ENCODE measurements at regions not wholly inside any gene's neighbourhood (a gene's known extent, or its start where the extent isn't known, plus 50 kb on each side); places are given as distances from the start of the nearest gene placed in this dataset.

GRCh38 chr16:79757968-79758367 lies 157.4 kb upstream of the MAF start:
- Histone ChIP-seq H3K27ac (ENCODE audit: low read depth, low read length) (no peak overlapping the region), H3K9me3 (ENCODE audit: control insufficient read depth in 2 of 3, low read length in 3 of 3) (no peaks in the 10 kb centered on the region), H3K27me3 (ENCODE audit: control insufficient read depth in 2 of 2, insufficient read depth in 2 of 2, low read length in 2 of 2) (no peaks in the 10 kb centered on the region), H3K4me3 (ENCODE audit: low read length) (no peak overlapping the region), H3K36me3 (ENCODE audit: control insufficient read depth in 2 of 3, insufficient read depth in 3 of 3, low read length in 3 of 3) (no peaks in the 10 kb centered on the region), H3K4me1 (ENCODE audit: control insufficient read depth in 2 of 2, insufficient read depth in 2 of 2, low read length in 2 of 2) (no peaks in the 10 kb centered on the region)
- no peak for DNase-seq
- no peak for ATAC-seq
- intact Hi-C loops (cut with micrococcal nuclease) = loop anchor here in 1 of 2 donors (1.0 kb wide), 1 partner anchor 12 kb away; no protein-coding TSS in a partner anchor
- peaks cover 0 to 4% (median 0%) of the 10 kb centered on the region in 11 donors for H3K9me3 Mint-ChIP-seq
- peaks cover 3 to 31% (median 9%) of the 10 kb centered on the region in 7 donors for H3K4me1 Mint-ChIP-seq
- H3K27me3 Mint-ChIP-seq = peaks cover 2 to 28% (median 11%) of the 10 kb centered on the region in 5 donors
- peak overlapping the region in 1 of 9 donors; percentile 30 for H3K27ac Mint-ChIP-seq
- H3K36me3 Mint-ChIP-seq = peaks cover 0 to 12% (median 0%) of the 10 kb centered on the region in 5 donors
- POLR2A ChIA-PET = no interaction called here
- H3K4me3 Mint-ChIP-seq = peak overlapping the region in 1 of 10 donors; percentile 37
- CTCF ChIA-PET = no interaction called here

GRCh38 chr16:79757163-79757562 lies 156.6 kb upstream of the MAF start:
- peaks cover 3 to 31% (median 9%) of the 10 kb centered on the region in 7 donors for H3K4me1 Mint-ChIP-seq
- H3K27me3 Mint-ChIP-seq = peaks cover 0 to 30% (median 11%) of the 10 kb centered on the region in 5 donors
- peaks cover 0 to 4% (median 0%) of the 10 kb centered on the region in 11 donors for H3K9me3 Mint-ChIP-seq
- H3K4me3 ChIP-seq (ENCODE audit: low read length) = no peak overlapping the region
- ChIA-PET CTCF (no interaction called here), POLR2A (no interaction called here)
- no peaks in the 10 kb centered on the region for H3K4me1 ChIP-seq (ENCODE audit: control insufficient read depth in 2 of 2, insufficient read depth in 2 of 2, low read length in 2 of 2)
- no peaks in the 10 kb centered on the region for H3K36me3 ChIP-seq (ENCODE audit: control insufficient read depth in 2 of 3, insufficient read depth in 3 of 3, low read length in 3 of 3)
- intact Hi-C loops (cut with micrococcal nuclease) = no loop called here
- ATAC-seq = no peak
- H3K9me3 ChIP-seq (ENCODE audit: control insufficient read depth in 2 of 3, low read length in 3 of 3) = no peaks in the 10 kb centered on the region
- H3K36me3 Mint-ChIP-seq = peaks cover 0 to 14% (median 0%) of the 10 kb centered on the region in 5 donors
- peak overlapping the region in 1 of 9 donors; percentile 5 for H3K27ac Mint-ChIP-seq
- no peak for DNase-seq
- no peak overlapping the region for H3K4me3 Mint-ChIP-seq
- no peaks in the 10 kb centered on the region for H3K27me3 ChIP-seq (ENCODE audit: control insufficient read depth in 2 of 2, insufficient read depth in 2 of 2, low read length in 2 of 2)
- no peak overlapping the region for H3K27ac ChIP-seq (ENCODE audit: low read depth, low read length)

- no peaks in the 10 kb centered on the region for H3K9me3 ChIP-seq (ENCODE audit: control insufficient read depth in 2 of 3, low read length in 3 of 3)
- no peak overlapping the region for H3K4me3 Mint-ChIP-seq
- H3K4me3 ChIP-seq (ENCODE audit: low read length) = no peak overlapping the region
- no peak overlapping the region for H3K27ac Mint-ChIP-seq
- ChIA-PET POLR2A (no interaction called here), CTCF (no interaction called here)
- H3K9me3 Mint-ChIP-seq = peaks cover 0 to 4% (median 0%) of the 10 kb centered on the region in 11 donors
- peaks cover 3 to 31% (median 9%) of the 10 kb centered on the region in 7 donors for H3K4me1 Mint-ChIP-seq
- H3K27me3 ChIP-seq (ENCODE audit: control insufficient read depth in 2 of 2, insufficient read depth in 2 of 2, low read length in 2 of 2) = no peaks in the 10 kb centered on the region
- no peak overlapping the region for H3K27ac ChIP-seq (ENCODE audit: low read depth, low read length)
- ATAC-seq (no peak), DNase-seq (no peak)
- intact Hi-C loops (cut with micrococcal nuclease) = no loop called here
- H3K27me3 Mint-ChIP-seq = peaks cover 0 to 35% (median 15%) of the 10 kb centered on the region in 5 donors
- peaks cover 0 to 17% (median 0%) of the 10 kb centered on the region in 5 donors for H3K36me3 Mint-ChIP-seq
- H3K4me1 ChIP-seq (ENCODE audit: control insufficient read depth in 2 of 2, insufficient read depth in 2 of 2, low read length in 2 of 2) = no peaks in the 10 kb centered on the region
- no peaks in the 10 kb centered on the region for H3K36me3 ChIP-seq (ENCODE audit: control insufficient read depth in 2 of 3, insufficient read depth in 3 of 3, low read length in 3 of 3)
Observed at GRCh38 chr16:79756571-79756970, 156.0 kb upstream of the MAF start.

GRCh38 chr16:79754501-79754900 lies 154.0 kb upstream of the MAF start:
- no peaks in the 10 kb centered on the region for H3K36me3 ChIP-seq (ENCODE audit: control insufficient read depth in 2 of 3, insufficient read depth in 3 of 3, low read length in 3 of 3)
- peaks cover 3 to 31% (median 9%) of the 10 kb centered on the region in 7 donors for H3K4me1 Mint-ChIP-seq
- peak overlapping the region in 1 of 10 donors; percentile 53 for H3K4me3 Mint-ChIP-seq
- no peak for ATAC-seq
- H3K27ac ChIP-seq (ENCODE audit: low read depth, low read length) = no peak overlapping the region
- peaks cover 0 to 4% (median 2%) of the 10 kb centered on the region in 11 donors for H3K9me3 Mint-ChIP-seq
- ChIA-PET CTCF (interaction anchor here (0.6 kb wide), 1 partner anchor 114 kb away, joined by 3 read pairs; no protein-coding TSS in a partner anchor), POLR2A (interaction anchor here (0.6 kb wide), 1 partner anchor 121 kb away, joined by 6 read pairs; no protein-coding TSS in a partner anchor)
- H3K27me3 ChIP-seq (ENCODE audit: control insufficient read depth in 2 of 2, insufficient read depth in 2 of 2, low read length in 2 of 2) = no peaks in the 10 kb centered on the region
- H3K36me3 Mint-ChIP-seq = peaks cover 0 to 18% (median 0%) of the 10 kb centered on the region in 5 donors
- intact Hi-C loops (cut with micrococcal nuclease) = no loop called here
- no peaks in the 10 kb centered on the region for H3K9me3 ChIP-seq (ENCODE audit: control insufficient read depth in 2 of 3, low read length in 3 of 3)
- peaks cover 0 to 35% (median 15%) of the 10 kb centered on the region in 5 donors for H3K27me3 Mint-ChIP-seq
- H3K4me1 ChIP-seq (ENCODE audit: control insufficient read depth in 2 of 2, insufficient read depth in 2 of 2, low read length in 2 of 2) = no peaks in the 10 kb centered on the region
- DNase-seq = no peak
- no peak overlapping the region for H3K4me3 ChIP-seq (ENCODE audit: low read length)
- H3K27ac Mint-ChIP-seq = no peak overlapping the region

GRCh38 chr16:79754081-79754480 lies 153.5 kb upstream of the MAF start:
- peaks cover 0 to 7% (median 3%) of the 10 kb centered on the region in 11 donors for H3K9me3 Mint-ChIP-seq
- no peak overlapping the region for H3K27ac Mint-ChIP-seq
- peak overlapping the region in 1 of 10 donors; percentile 53 for H3K4me3 Mint-ChIP-seq
- no peaks in the 10 kb centered on the region for H3K27me3 ChIP-seq (ENCODE audit: control insufficient read depth in 2 of 2, insufficient read depth in 2 of 2, low read length in 2 of 2)
- H3K27me3 Mint-ChIP-seq = peaks cover 3 to 37% (median 13%) of the 10 kb centered on the region in 5 donors
- H3K4me1 Mint-ChIP-seq = peaks cover 4 to 34% (median 9%) of the 10 kb centered on the region in 7 donors
- CTCF ChIA-PET = interaction anchor here (0.6 kb wide), 1 partner anchor 114 kb away, joined by 3 read pairs; no protein-coding TSS in a partner anchor
- H3K36me3 ChIP-seq (ENCODE audit: control insufficient read depth in 2 of 3, insufficient read depth in 3 of 3, low read length in 3 of 3) = no peaks in the 10 kb centered on the region
- no peak overlapping the region for H3K27ac ChIP-seq (ENCODE audit: low read depth, low read length)
- DNase-seq (no peak), ATAC-seq (no peak)
- no peaks in the 10 kb centered on the region for H3K4me1 ChIP-seq (ENCODE audit: control insufficient read depth in 2 of 2, insufficient read depth in 2 of 2, low read length in 2 of 2)
- H3K4me3 ChIP-seq (ENCODE audit: low read length) = no peak overlapping the region
- intact Hi-C loops (cut with micrococcal nuclease) = no loop called here
- peaks cover 0 to 18% (median 0%) of the 10 kb centered on the region in 5 donors for H3K36me3 Mint-ChIP-seq
- POLR2A ChIA-PET = no interaction called here
- no peaks in the 10 kb centered on the region for H3K9me3 ChIP-seq (ENCODE audit: control insufficient read depth in 2 of 3, low read length in 3 of 3)

- Mint-ChIP-seq H3K4me1 (peaks cover 4 to 37% (median 9%) of the 10 kb centered on the region in 7 donors), H3K9me3 (peaks cover 0 to 7% (median 3%) of the 10 kb centered on the region in 11 donors), H3K4me3 (no peak overlapping the region), H3K27me3 (peaks cover 3 to 37% (median 10%) of the 10 kb centered on the region in 5 donors), H3K27ac (no peak overlapping the region), H3K36me3 (peaks cover 0 to 18% (median 0%) of the 10 kb centered on the region in 5 donors)
- ChIA-PET CTCF (no interaction called here), POLR2A (no interaction called here)
- Histone ChIP-seq H3K27ac (ENCODE audit: low read depth, low read length) (no peak overlapping the region), H3K4me3 (ENCODE audit: low read length) (no peak overlapping the region), H3K36me3 (ENCODE audit: control insufficient read depth in 2 of 3, insufficient read depth in 3 of 3, low read length in 3 of 3) (no peaks in the 10 kb centered on the region), H3K27me3 (ENCODE audit: control insufficient read depth in 2 of 2, insufficient read depth in 2 of 2, low read length in 2 of 2) (no peaks in the 10 kb centered on the region), H3K9me3 (ENCODE audit: control insufficient read depth in 2 of 3, low read length in 3 of 3) (no peaks in the 10 kb centered on the region), H3K4me1 (ENCODE audit: control insufficient read depth in 2 of 2, insufficient read depth in 2 of 2, low read length in 2 of 2) (no peaks in the 10 kb centered on the region)
- intact Hi-C loops (cut with micrococcal nuclease) = no loop called here
- ATAC-seq (no peak), DNase-seq (no peak)
Observed at GRCh38 chr16:79753286-79753685, 152.7 kb upstream of the MAF start.

GRCh38 chr16:79752396-79752795 lies 151.9 kb upstream of the MAF start:
- H3K27me3 Mint-ChIP-seq = peaks cover 3 to 31% (median 10%) of the 10 kb centered on the region in 5 donors
- CTCF ChIA-PET = no interaction called here
- Histone ChIP-seq H3K4me3 (ENCODE audit: low read length) (no peak overlapping the region), H3K27me3 (ENCODE audit: control insufficient read depth in 2 of 2, insufficient read depth in 2 of 2, low read length in 2 of 2) (no peaks in the 10 kb centered on the region), H3K9me3 (ENCODE audit: control insufficient read depth in 2 of 3, low read length in 3 of 3) (no peaks in the 10 kb centered on the region), H3K36me3 (ENCODE audit: control insufficient read depth in 2 of 3, insufficient read depth in 3 of 3, low read length in 3 of 3) (no peaks in the 10 kb centered on the region), H3K27ac (ENCODE audit: low read depth, low read length) (no peak overlapping the region), H3K4me1 (ENCODE audit: control insufficient read depth in 2 of 2, insufficient read depth in 2 of 2, low read length in 2 of 2) (no peaks in the 10 kb centered on the region)
- peaks cover 0 to 14% (median 0%) of the 10 kb centered on the region in 5 donors for H3K36me3 Mint-ChIP-seq
- H3K9me3 Mint-ChIP-seq = peaks cover 0 to 7% (median 3%) of the 10 kb centered on the region in 11 donors
- DNase-seq (no peak), ATAC-seq (no peak)
- H3K4me1 Mint-ChIP-seq = peaks cover 4 to 38% (median 9%) of the 10 kb centered on the region in 7 donors
- H3K27ac Mint-ChIP-seq = no peak overlapping the region
- H3K4me3 Mint-ChIP-seq = no peak overlapping the region
- intact Hi-C loops (cut with micrococcal nuclease) = no loop called here
- POLR2A ChIA-PET = no interaction called here

All from naive thymus-derived CD4-positive, alpha-beta T cell (primary cell).